Ishikawa (cell line): ENCODE measurements at regions not wholly inside any gene's neighbourhood (a gene's known extent, or its start where the extent isn't known, plus 50 kb on each side); places are given as distances from the start of the nearest gene placed in this dataset.

Experiments used
- CEBPB ChIP-seq: IDR thresholded peaks from 2 replicates; pipeline ENCODE4 v1.6.1; 2012
- CREB1 ChIP-seq: IDR thresholded peaks from 2 replicates; pipeline ENCODE4 v1.6.1; 2012; ENCODE audit warnings: low read depth
- EGR1 ChIP-seq: IDR thresholded peaks from 2 replicates; pipeline ENCODE4 v1.6.1; 2012
- EP300 ChIP-seq: IDR thresholded peaks from 2 replicates; pipeline ENCODE4 v1.6.1; 2012; ENCODE audit warnings: borderline replicate concordance
- FOXM1 ChIP-seq: IDR thresholded peaks from 2 replicates; pipeline ENCODE4 v1.6.1; 2012; ENCODE audit warnings: low read depth, borderline replicate concordance
- MAX ChIP-seq: IDR thresholded peaks from 2 replicates; pipeline ENCODE4 v1.6.1; 2012
- NFIC ChIP-seq: IDR thresholded peaks from 2 replicates; pipeline ENCODE4 v1.6.1; 2012
- RAD21 ChIP-seq: IDR thresholded peaks from 2 replicates; pipeline ENCODE4 v1.6.1; 2012; ENCODE audit warnings: low read depth
- TAF1 ChIP-seq: IDR thresholded peaks from 2 replicates; pipeline ENCODE4 v1.6.1; 2012; ENCODE audit warnings: low read depth, mild to moderate bottlenecking
- TCF12 ChIP-seq: IDR thresholded peaks from 2 replicates; pipeline ENCODE4 v1.6.1; 2012; ENCODE audit warnings: low read depth
- TEAD4 ChIP-seq: IDR thresholded peaks from 2 replicates; pipeline ENCODE4 v1.6.1; 2012
- USF1 ChIP-seq: IDR thresholded peaks from 2 replicates; pipeline ENCODE4 v1.6.1; 2012
- YY1 ChIP-seq: IDR thresholded peaks from 2 replicates; pipeline ENCODE4 v1.6.1; 2012; ENCODE audit warnings: low read depth
- ZBTB7A ChIP-seq: IDR thresholded peaks from 2 replicates; pipeline ENCODE4 v1.6.1; 2012; ENCODE audit warnings: low read depth
- TF ChIP-seq, protein P1 (sequence below): IDR thresholded peaks from 2 replicates; pipeline ENCODE4 v1.6.1; 2012; ENCODE audit warnings: low read depth, mild to moderate bottlenecking

- no peak for TF ChIP-seq RAD21
- TF ChIP-seq NFIC: no peak
- TF ChIP-seq TEAD4: no peak
- TF ChIP-seq MAX: no peak
- TF ChIP-seq YY1: no peak
- no peak for TF ChIP-seq USF1
- TF ChIP-seq EP300: no peak
- no peak for TF ChIP-seq TAF1
- no peak for TF ChIP-seq ZBTB7A
- no peak for TF ChIP-seq CREB1
- TF ChIP-seq FOXM1: no peak
- TF ChIP-seq TCF12: no peak
- TF ChIP-seq, protein P1, sequence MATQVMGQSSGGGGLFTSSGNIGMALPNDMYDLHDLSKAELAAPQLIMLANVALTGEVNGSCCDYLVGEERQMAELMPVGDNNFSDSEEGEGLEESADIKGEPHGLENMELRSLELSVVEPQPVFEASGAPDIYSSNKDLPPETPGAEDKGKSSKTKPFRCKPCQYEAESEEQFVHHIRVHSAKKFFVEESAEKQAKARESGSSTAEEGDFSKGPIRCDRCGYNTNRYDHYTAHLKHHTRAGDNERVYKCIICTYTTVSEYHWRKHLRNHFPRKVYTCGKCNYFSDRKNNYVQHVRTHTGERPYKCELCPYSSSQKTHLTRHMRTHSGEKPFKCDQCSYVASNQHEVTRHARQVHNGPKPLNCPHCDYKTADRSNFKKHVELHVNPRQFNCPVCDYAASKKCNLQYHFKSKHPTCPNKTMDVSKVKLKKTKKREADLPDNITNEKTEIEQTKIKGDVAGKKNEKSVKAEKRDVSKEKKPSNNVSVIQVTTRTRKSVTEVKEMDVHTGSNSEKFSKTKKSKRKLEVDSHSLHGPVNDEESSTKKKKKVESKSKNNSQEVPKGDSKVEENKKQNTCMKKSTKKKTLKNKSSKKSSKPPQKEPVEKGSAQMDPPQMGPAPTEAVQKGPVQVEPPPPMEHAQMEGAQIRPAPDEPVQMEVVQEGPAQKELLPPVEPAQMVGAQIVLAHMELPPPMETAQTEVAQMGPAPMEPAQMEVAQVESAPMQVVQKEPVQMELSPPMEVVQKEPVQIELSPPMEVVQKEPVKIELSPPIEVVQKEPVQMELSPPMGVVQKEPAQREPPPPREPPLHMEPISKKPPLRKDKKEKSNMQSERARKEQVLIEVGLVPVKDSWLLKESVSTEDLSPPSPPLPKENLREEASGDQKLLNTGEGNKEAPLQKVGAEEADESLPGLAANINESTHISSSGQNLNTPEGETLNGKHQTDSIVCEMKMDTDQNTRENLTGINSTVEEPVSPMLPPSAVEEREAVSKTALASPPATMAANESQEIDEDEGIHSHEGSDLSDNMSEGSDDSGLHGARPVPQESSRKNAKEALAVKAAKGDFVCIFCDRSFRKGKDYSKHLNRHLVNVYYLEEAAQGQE: no peak
- no peak for TF ChIP-seq EGR1
- TF ChIP-seq CEBPB: no peak
These were observed 129.6 kb upstream of the SEMA3A start for GRCh38 chr7:84324136-84324630.

DNA sequence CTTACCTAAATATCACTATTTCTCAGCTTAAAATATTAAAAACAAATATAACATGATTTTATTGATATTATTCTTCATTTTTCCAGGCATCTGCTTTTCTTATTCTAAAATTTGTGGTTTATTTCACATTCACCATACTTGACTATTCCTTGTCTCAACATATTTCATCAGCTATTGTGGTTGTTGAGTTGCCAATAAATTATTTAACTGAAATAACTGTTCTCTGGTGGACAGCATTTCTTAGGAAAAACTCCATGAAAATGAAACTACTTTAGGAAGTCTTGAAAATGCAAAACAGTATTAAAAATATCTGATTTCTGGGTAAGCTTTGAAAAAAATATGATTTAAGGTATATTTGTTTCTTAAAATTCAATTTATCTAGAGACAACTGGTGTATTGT lies 122.9 kb upstream of the SEMA3A start:
- TF ChIP-seq FOXM1: no peak
- no peak for TF ChIP-seq ZBTB7A
- TF ChIP-seq CEBPB: no peak
- no peak for TF ChIP-seq YY1
- TF ChIP-seq, protein P1: no peak
- no peak for TF ChIP-seq TAF1
- TF ChIP-seq USF1: no peak
- TF ChIP-seq EP300: no peak
- no peak for TF ChIP-seq TCF12

DNA sequence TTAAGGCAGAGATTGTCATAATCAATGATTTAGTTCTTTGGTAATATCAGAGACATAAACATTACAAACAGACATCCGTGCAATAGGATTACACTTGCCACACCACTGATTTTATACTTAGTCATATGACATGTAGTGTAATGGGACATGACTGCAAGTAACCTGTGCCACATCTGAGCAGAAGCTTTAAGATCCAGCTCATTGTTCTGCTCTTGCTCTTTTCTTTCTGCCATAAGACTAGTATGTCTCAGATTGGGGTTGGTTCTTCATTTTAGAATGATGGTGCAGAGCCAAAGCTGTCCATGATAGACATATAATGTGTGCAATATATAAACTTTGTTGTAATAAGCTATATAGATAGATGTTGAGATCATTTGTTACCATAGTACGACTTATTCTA lies 119.7 kb upstream of the SEMA3A start:
- TF ChIP-seq CEBPB: no peak
- TF ChIP-seq CREB1: no peak
- no peak for TF ChIP-seq USF1
- TF ChIP-seq MAX: no peak
- TF ChIP-seq TCF12: no peak
- no peak for TF ChIP-seq FOXM1
- TF ChIP-seq YY1: no peak
- no peak for TF ChIP-seq ZBTB7A
- TF ChIP-seq RAD21: no peak
- TF ChIP-seq, protein P1: no peak
- no peak for TF ChIP-seq TAF1
- no peak for TF ChIP-seq EGR1
- TF ChIP-seq TEAD4: no peak
- TF ChIP-seq NFIC: no peak

- TF ChIP-seq USF1 (no peak), EP300 (no peak), MAX (no peak), CREB1 (no peak), RAD21 (no peak), ZBTB7A (no peak), FOXM1 (no peak), CEBPB (no peak), EGR1 (no peak), NFIC (no peak), YY1 (no peak), TCF12 (no peak), TEAD4 (no peak), TAF1 (no peak)
- TF ChIP-seq, protein P1: no peak
These were observed 109.8 kb upstream of the SEMA3A start for GRCh38 chr7:84304407-84304806.
